ENCODE measurements at regions not wholly inside any gene's neighbourhood (a gene's known extent, or its start where the extent isn't known, plus 50 kb on each side); places are given as distances from the start of the nearest gene placed in this dataset.

DNA sequence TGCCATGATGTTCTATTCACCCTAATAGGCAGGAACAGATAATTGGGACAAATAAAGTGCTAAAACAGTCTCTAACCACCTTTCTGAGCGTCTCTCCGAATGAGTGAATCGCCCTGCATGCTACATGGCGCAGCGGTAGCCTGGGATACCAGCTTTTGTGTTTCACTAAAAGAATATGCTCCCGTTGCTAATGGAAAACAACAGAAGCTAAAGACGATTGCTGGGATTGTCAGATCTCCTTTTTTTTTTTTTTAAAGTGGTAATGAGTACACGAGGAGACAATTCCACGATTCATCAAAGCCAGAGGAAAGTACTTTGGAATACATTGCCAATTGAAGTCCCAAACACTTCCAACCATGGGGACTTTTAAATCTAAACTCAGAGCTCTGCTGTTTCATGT is 1815.3 kb upstream of the CELF4 start:
- TF ChIP-seq POLR2AphosphoS5 (IDR thresholded peaks at IDR 0.05): no peak
- TF ChIP-seq, protein P1, sequence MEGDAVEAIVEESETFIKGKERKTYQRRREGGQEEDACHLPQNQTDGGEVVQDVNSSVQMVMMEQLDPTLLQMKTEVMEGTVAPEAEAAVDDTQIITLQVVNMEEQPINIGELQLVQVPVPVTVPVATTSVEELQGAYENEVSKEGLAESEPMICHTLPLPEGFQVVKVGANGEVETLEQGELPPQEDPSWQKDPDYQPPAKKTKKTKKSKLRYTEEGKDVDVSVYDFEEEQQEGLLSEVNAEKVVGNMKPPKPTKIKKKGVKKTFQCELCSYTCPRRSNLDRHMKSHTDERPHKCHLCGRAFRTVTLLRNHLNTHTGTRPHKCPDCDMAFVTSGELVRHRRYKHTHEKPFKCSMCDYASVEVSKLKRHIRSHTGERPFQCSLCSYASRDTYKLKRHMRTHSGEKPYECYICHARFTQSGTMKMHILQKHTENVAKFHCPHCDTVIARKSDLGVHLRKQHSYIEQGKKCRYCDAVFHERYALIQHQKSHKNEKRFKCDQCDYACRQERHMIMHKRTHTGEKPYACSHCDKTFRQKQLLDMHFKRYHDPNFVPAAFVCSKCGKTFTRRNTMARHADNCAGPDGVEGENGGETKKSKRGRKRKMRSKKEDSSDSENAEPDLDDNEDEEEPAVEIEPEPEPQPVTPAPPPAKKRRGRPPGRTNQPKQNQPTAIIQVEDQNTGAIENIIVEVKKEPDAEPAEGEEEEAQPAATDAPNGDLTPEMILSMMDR (IDR thresholded peaks at IDR 0.05): no peak
- TF ChIP-seq POLR2A (IDR thresholded peaks at IDR 0.05): no peak
- TF ChIP-seq EP300 (IDR thresholded peaks at IDR 0.05): no peak

Measured in sigmoid colon (tissue), 4 donors.